ENCODE measurements at regions not wholly inside any gene's neighbourhood (a gene's known extent, or its start where the extent isn't known, plus 50 kb on each side); places are given as distances from the start of the nearest gene placed in this dataset.

GRCh38 chr5:170178814-170179213 lies 54.0 kb upstream of the C5orf58 start:
- no peak for TF ChIP-seq POLR2A (IDR thresholded peaks at IDR 0.05)
- TF ChIP-seq CTCF (IDR thresholded peaks at IDR 0.05), result no peak
- Histone ChIP-seq H3K4me1 (no peaks in the 10 kb centered on the region), H3K27me3 (no peaks in the 10 kb centered on the region), H3K27ac (no peak overlapping the region), H3K4me3 (no peak overlapping the region), H3K9me3 (no peaks in the 10 kb centered on the region), H3K36me3 (no peaks in the 10 kb centered on the region)
- intact Hi-C loops (cut with DNase I), result no loop called here
- WGBS (ENCODE audit: insufficient coverage, low coverage, low lambda C conversion rate, missing lambda C conversion rate), result 42% methylated on average over 3 of the region's 8 CpGs
- ATAC-seq, result no peak
- no peak for DNase-seq

- Histone ChIP-seq H3K4me3 (no peak overlapping the region), H3K9me3 (no peaks in the 10 kb centered on the region), H3K4me1 (no peaks in the 10 kb centered on the region), H3K36me3 (no peaks in the 10 kb centered on the region), H3K27ac (no peak overlapping the region), H3K27me3 (no peaks in the 10 kb centered on the region)
- ATAC-seq (no peak), DNase-seq (no peak)
- intact Hi-C loops (cut with DNase I), result loop anchor here in 1 of 2 donors (10.0 kb wide), 1 partner anchor 75 kb away; the partner anchor contains the start of gene FOXI1
- TF ChIP-seq CTCF (IDR thresholded peaks at IDR 0.05) (no peak), POLR2A (IDR thresholded peaks at IDR 0.05) (no peak)
- whole genome bisulfite sequencing (ENCODE audit: insufficient coverage, low coverage, low lambda C conversion rate, missing lambda C conversion rate), result 59% methylated on average over 3 of the region's 7 CpGs
These were observed 53.2 kb upstream of the C5orf58 start for GRCh38 chr5:170179626-170180025.

GRCh38 chr5:170181902-170182301 lies 50.9 kb upstream of the C5orf58 start:
- ATAC-seq, result no peak
- Histone ChIP-seq H3K27ac (no peak overlapping the region), H3K4me1 (no peaks in the 10 kb centered on the region), H3K27me3 (no peaks in the 10 kb centered on the region), H3K36me3 (no peaks in the 10 kb centered on the region), H3K4me3 (no peak overlapping the region), H3K9me3 (no peaks in the 10 kb centered on the region)
- no peak for DNase-seq
- intact Hi-C loops (cut with DNase I), result loop anchor here in 1 of 2 donors (10.0 kb wide), 1 partner anchor 77 kb away; the partner anchor contains the start of gene FOXI1
- WGBS (ENCODE audit: insufficient coverage, low coverage, low lambda C conversion rate, missing lambda C conversion rate), result 79% methylated on average over 2 of the region's 2 CpGs
- TF ChIP-seq CTCF (IDR thresholded peaks at IDR 0.05), result no peak

GRCh38 chr5:170182491-170182890 lies 50.3 kb upstream of the C5orf58 start:
- WGBS (ENCODE audit: insufficient coverage, low coverage, low lambda C conversion rate, missing lambda C conversion rate), result 61% methylated on average over 2 of the region's 7 CpGs
- Histone ChIP-seq H3K27ac (no peak overlapping the region), H3K27me3 (no peaks in the 10 kb centered on the region), H3K4me1 (no peaks in the 10 kb centered on the region), H3K9me3 (no peaks in the 10 kb centered on the region), H3K36me3 (no peaks in the 10 kb centered on the region), H3K4me3 (no peak overlapping the region)
- no peak for ATAC-seq
- intact Hi-C loops (cut with DNase I), result loop anchor here in 1 of 2 donors (10.0 kb wide), 1 partner anchor 78 kb away; the partner anchor contains the start of gene FOXI1
- TF ChIP-seq CTCF (IDR thresholded peaks at IDR 0.05) (no peak), POLR2A (IDR thresholded peaks at IDR 0.05) (no peak)
- DNase-seq, result no peak

Measured in right lobe of liver (tissue), 6 donors.